Smooth muscle cell (in vitro differentiated cells): ENCODE measurements at regions not wholly inside any gene's neighbourhood (a gene's known extent, or its start where the extent isn't known, plus 50 kb on each side); places are given as distances from the start of the nearest gene placed in this dataset.

Source experiments
- DNase-seq: peaks from one replicate; lab custom pipeline; 2025; ENCODE audit not compliant: unreplicated experiment; lab: John Stamatoyannopoulos, UW
- H2AFZ ChIP-seq: fragments of 200-600 bp; sonication (generic); 2 replicates; pipeline ENCODE4 v1.6.0; 2016; ENCODE audit warnings: antibody characterized with exemption, low read depth, mild to moderate bottlenecking
- H3F3A ChIP-seq: fragments of 200-600 bp; sonication (generic); 2 replicates; pipeline ENCODE4 v1.6.0; 2017; ENCODE audit warnings: antibody characterized with exemption, low read depth
- H3K27ac ChIP-seq: fragments of 200-600 bp; sonication (generic); 2 replicates; pipeline ENCODE4 v1.5.1; 2016; ENCODE audit warnings: low read depth, mild to moderate bottlenecking
- H3K27me3 ChIP-seq: fragments of 200-600 bp; sonication (generic); 2 replicates; pipeline ENCODE4 v1.6.1; 2016; ENCODE audit warnings: low read depth, mild to moderate bottlenecking
- H3K36me3 ChIP-seq: fragments of 200-600 bp; sonication (generic); 2 replicates; pipeline ENCODE4 v1.5.1; 2016; ENCODE audit warnings: low read depth
- H3K4me1 ChIP-seq: fragments of 200-600 bp; sonication (generic); 2 replicates; pipeline ENCODE4 v1.5.1; 2016; ENCODE audit warnings: low read depth
- H3K4me2 ChIP-seq: fragments of 200-600 bp; sonication (generic); 2 replicates; pipeline ENCODE4 v1.6.0; 2016; ENCODE audit warnings: mild to moderate bottlenecking
- H3K4me3 ChIP-seq: fragments of 200-600 bp; sonication (generic); 2 replicates; pipeline ENCODE4 v1.5.1; 2016; ENCODE audit warnings: mild to moderate bottlenecking
- H3K79me2 ChIP-seq: fragments of 200-600 bp; sonication (generic); 2 replicates; pipeline ENCODE4 v1.6.0; 2016; ENCODE audit warnings: low read depth, mild to moderate bottlenecking
- H3K9ac ChIP-seq: fragments of 200-600 bp; sonication (generic); 2 replicates; pipeline ENCODE4 v1.6.0; 2016; ENCODE audit warnings: low read depth
- H3K9me3 ChIP-seq: fragments of 200-600 bp; sonication (generic); replicated peaks from 2 replicates; pipeline ENCODE4 v1.5.1; 2016; ENCODE audit warnings: low read depth
- H4K20me1 ChIP-seq: fragments of 200-600 bp; sonication (generic); 2 replicates; pipeline ENCODE4 v1.6.0; 2016; ENCODE audit warnings: low read depth
- CTCF ChIP-seq: fragments of 200-600 bp; sonication (generic); IDR thresholded peaks from 2 replicates; pipeline ENCODE4 v1.5.1; 2017; ENCODE audit warnings: borderline replicate concordance, mild to moderate bottlenecking, antibody characterized with exemption; ENCODE audit not compliant: insufficient read depth, poor library complexity, severe bottlenecking
- WGBS: methylation state at CpG from one replicate; pipeline ENCODE4 v1.1.7; 2016; ENCODE audit warnings: low lambda C conversion rate; 5-methylcytosine and 5-hydroxymethylcytosine counted together

GRCh38 chr15:35691891-35692867, 146.2 kb upstream of the DPH6 start:
- Histone ChIP-seq H3K27ac (peak overlapping the region; percentile 59), H3K9ac (no peak overlapping the region), H3K4me3 (no peak overlapping the region), H3K4me2 (no peak overlapping the region), H3F3A (no peaks in the 10 kb centered on the region), H3K79me2 (no peaks in the 10 kb centered on the region), H3K27me3 (no peaks in the 10 kb centered on the region), H3K9me3 (no peaks in the 10 kb centered on the region), H3K4me1 (peaks cover 16% of the 10 kb centered on the region), H2AFZ (no peak overlapping the region), H3K36me3 (no peaks in the 10 kb centered on the region), H4K20me1 (no peaks in the 10 kb centered on the region)
- 85% methylated on average over 2 of the region's 2 CpGs for WGBS
- DNase-seq, result no peak
- TF ChIP-seq CTCF, result no peak

- no peak for TF ChIP-seq CTCF
- Histone ChIP-seq H2AFZ (no peak overlapping the region), H3F3A (peaks cover 6% of the 10 kb centered on the region), H3K36me3 (no peaks in the 10 kb centered on the region), H3K4me1 (peaks cover 27% of the 10 kb centered on the region), H3K27ac (peak overlapping the region; percentile 18), H4K20me1 (no peaks in the 10 kb centered on the region), H3K9ac (no peak overlapping the region), H3K9me3 (no peaks in the 10 kb centered on the region), H3K79me2 (no peaks in the 10 kb centered on the region), H3K4me3 (no peak overlapping the region), H3K27me3 (no peaks in the 10 kb centered on the region), H3K4me2 (peak overlapping the region; percentile 57)
- WGBS, result 41% methylated on average over 2 of the region's 2 CpGs
- no peak for DNase-seq
Measured at GRCh38 chr15:35693286-35693685, 147.3 kb upstream of the DPH6 start.

- Histone ChIP-seq H3K4me2 (no peak overlapping the region), H3K27me3 (no peaks in the 10 kb centered on the region), H3K36me3 (no peaks in the 10 kb centered on the region), H4K20me1 (no peaks in the 10 kb centered on the region), H3K27ac (no peak overlapping the region), H3K79me2 (no peaks in the 10 kb centered on the region), H3F3A (peaks cover 6% of the 10 kb centered on the region), H2AFZ (no peak overlapping the region), H3K9ac (no peak overlapping the region), H3K4me1 (peaks cover 30% of the 10 kb centered on the region), H3K9me3 (no peaks in the 10 kb centered on the region), H3K4me3 (no peak overlapping the region)
- no peak for DNase-seq
- no peak for TF ChIP-seq CTCF
- 66% methylated on average over 3 of the region's 3 CpGs for WGBS
Measured at GRCh38 chr15:35693886-35694285, 147.9 kb upstream of the DPH6 start.
